DND-41 (cell line): ENCODE measurements at regions not wholly inside any gene's neighbourhood (a gene's known extent, or its start where the extent isn't known, plus 50 kb on each side); places are given as distances from the start of the nearest gene placed in this dataset.

Experiments used
- ATAC-seq: fragments of 200-7000 bp; cut with Tn5 transposase; 3 replicates; pipeline ENCODE4 v1.9.1; 2021; ENCODE audit warnings: low read depth; ENCODE audit not compliant: insufficient read depth
- DNase-seq: peaks from one replicate; pipeline ENCODE4 v3.0.0-alpha.2; 2020
- H2AFZ ChIP-seq: 2 replicates; pipeline ENCODE4 v1.6.0; 2012; ENCODE audit warnings: low read depth, low read length
- H3K27ac ChIP-seq: 2 replicates; pipeline ENCODE4 v1.5.1; 2012; ENCODE audit warnings: low read length, inconsistent platforms
- H3K27me3 ChIP-seq: fragments of 200-600 bp; sonication (generic); 2 replicates; pipeline ENCODE4 v1.6.0; 2012; ENCODE audit warnings: low read length, mild to moderate bottlenecking, inconsistent platforms; ENCODE audit not compliant: insufficient read depth, poor library complexity
- H3K36me3 ChIP-seq: 2 replicates; pipeline ENCODE4 v1.5.1; 2012; ENCODE audit warnings: low read length, inconsistent platforms; ENCODE audit not compliant: insufficient read depth
- H3K4me1 ChIP-seq: 2 replicates; pipeline ENCODE4 v1.5.1; 2012; ENCODE audit warnings: mild to moderate bottlenecking, low read length; ENCODE audit not compliant: insufficient read depth
- H3K4me2 ChIP-seq: 2 replicates; pipeline ENCODE4 v1.6.0; 2012; ENCODE audit warnings: mild to moderate bottlenecking, moderate library complexity, low read length, inconsistent platforms; ENCODE audit not compliant: insufficient read depth
- H3K4me3 ChIP-seq, 2 experiments: fragments of 200-600 bp in 1 of 2; shearing (Covaris generic) in 1 of 2; 2 replicates each; pipeline ENCODE4 v1.5.1; 2012 to 2016; ENCODE audit warnings: inconsistent platforms in 2 of 2, low read length in 2 of 2, mild to moderate bottlenecking in 2 of 2, low read depth in 1 of 2, moderate library complexity in 1 of 2
- H3K79me2 ChIP-seq: 2 replicates; pipeline ENCODE4 v1.6.0; 2012; ENCODE audit warnings: low read length, inconsistent platforms; ENCODE audit not compliant: insufficient read depth
- H3K9ac ChIP-seq: 2 replicates; pipeline ENCODE4 v1.6.0; 2012; ENCODE audit warnings: low read depth, mild to moderate bottlenecking, inconsistent platforms, low read length, moderate library complexity
- H3K9me3 ChIP-seq: 2 replicates; pipeline ENCODE4 v1.5.1; 2012; ENCODE audit warnings: low read length, moderate library complexity, mild to moderate bottlenecking, inconsistent platforms; ENCODE audit not compliant: insufficient read depth, severe bottlenecking
- H4K20me1 ChIP-seq: 2 replicates; pipeline ENCODE4 v1.6.0; 2012; ENCODE audit warnings: low read length; ENCODE audit not compliant: insufficient read depth
- EZH2 ChIP-seq: IDR thresholded peaks from 3 replicates; pipeline ENCODE4 v1.6.1; 2012; ENCODE audit warnings: borderline replicate concordance, low read depth, mild to moderate bottlenecking, moderate library complexity, low read length, inconsistent platforms; ENCODE audit not compliant: severe bottlenecking
- TF ChIP-seq, protein P1 (sequence below): IDR thresholded peaks from 2 replicates; pipeline ENCODE4 v1.5.1; 2012; ENCODE audit warnings: borderline replicate concordance, low read length, moderate library complexity, mild to moderate bottlenecking; ENCODE audit not compliant: poor library complexity, severe bottlenecking; ENCODE audit errors: extremely low read depth

DNA sequence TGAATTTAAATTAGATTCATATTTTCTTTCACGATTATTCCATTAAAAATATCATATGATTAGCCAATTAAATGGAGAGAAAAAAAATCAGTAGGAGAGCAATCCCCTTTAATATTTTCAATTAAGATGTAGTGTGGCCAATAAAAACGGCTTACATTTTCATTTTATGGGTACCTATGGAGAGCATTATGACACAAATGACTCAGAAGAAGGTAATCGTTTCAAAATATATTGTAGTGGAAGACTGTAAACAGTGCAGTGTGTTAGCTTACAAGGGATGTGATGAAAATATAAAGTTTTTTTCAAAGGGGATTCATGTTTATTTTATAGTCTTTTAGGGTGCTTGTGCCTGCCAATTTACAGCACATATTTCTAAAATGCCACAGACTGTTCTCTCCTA, 1507.4 kb upstream of the CELF4 start:
- Histone ChIP-seq H3K9me3 (peaks cover 2% of the 10 kb centered on the region), H4K20me1 (no peaks in the 10 kb centered on the region), H3K79me2 (no peaks in the 10 kb centered on the region), H3K4me1 (no peaks in the 10 kb centered on the region), H3K36me3 (no peaks in the 10 kb centered on the region), H3K9ac (no peak overlapping the region), H2AFZ (no peak overlapping the region), H3K27me3 (no peaks in the 10 kb centered on the region), H3K27ac (no peak overlapping the region), H3K4me2 (no peak overlapping the region), H3K4me3 (no peak overlapping the region)
- TF ChIP-seq, protein P1, sequence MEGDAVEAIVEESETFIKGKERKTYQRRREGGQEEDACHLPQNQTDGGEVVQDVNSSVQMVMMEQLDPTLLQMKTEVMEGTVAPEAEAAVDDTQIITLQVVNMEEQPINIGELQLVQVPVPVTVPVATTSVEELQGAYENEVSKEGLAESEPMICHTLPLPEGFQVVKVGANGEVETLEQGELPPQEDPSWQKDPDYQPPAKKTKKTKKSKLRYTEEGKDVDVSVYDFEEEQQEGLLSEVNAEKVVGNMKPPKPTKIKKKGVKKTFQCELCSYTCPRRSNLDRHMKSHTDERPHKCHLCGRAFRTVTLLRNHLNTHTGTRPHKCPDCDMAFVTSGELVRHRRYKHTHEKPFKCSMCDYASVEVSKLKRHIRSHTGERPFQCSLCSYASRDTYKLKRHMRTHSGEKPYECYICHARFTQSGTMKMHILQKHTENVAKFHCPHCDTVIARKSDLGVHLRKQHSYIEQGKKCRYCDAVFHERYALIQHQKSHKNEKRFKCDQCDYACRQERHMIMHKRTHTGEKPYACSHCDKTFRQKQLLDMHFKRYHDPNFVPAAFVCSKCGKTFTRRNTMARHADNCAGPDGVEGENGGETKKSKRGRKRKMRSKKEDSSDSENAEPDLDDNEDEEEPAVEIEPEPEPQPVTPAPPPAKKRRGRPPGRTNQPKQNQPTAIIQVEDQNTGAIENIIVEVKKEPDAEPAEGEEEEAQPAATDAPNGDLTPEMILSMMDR: no peak
- TF ChIP-seq EZH2: no peak
- ATAC-seq: no peak
- no peak for DNase-seq

DNA sequence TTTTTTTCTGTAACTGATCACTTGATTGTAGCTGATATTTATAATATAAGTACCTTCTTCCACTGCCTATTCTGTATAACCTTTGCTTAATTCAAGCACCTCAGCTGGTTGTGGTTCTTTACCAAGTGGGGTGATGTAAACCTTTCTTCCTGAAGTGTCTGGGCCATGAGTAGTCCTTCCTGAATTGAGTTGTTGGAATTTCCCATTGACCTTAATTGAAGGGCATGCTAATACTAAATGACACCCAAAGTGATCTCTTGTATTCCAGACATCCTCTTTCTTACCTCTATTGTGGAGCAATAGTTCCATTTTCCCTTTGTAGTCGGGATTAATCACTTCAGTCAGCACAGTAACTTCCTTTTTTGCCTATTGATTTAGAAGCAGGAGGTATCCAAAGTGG, 1496.8 kb upstream of the CELF4 start:
- Histone ChIP-seq H3K27me3 (no peaks in the 10 kb centered on the region), H4K20me1 (no peaks in the 10 kb centered on the region), H3K9me3 (no peaks in the 10 kb centered on the region), H3K4me3 (no peak overlapping the region), H3K27ac (no peak overlapping the region), H2AFZ (no peak overlapping the region), H3K4me2 (no peak overlapping the region), H3K79me2 (no peaks in the 10 kb centered on the region), H3K4me1 (no peaks in the 10 kb centered on the region), H3K9ac (no peak overlapping the region), H3K36me3 (no peaks in the 10 kb centered on the region)
- ATAC-seq: no peak
- DNase-seq: no peak
- TF ChIP-seq EZH2: no peak
- TF ChIP-seq, protein P1: no peak

DNA sequence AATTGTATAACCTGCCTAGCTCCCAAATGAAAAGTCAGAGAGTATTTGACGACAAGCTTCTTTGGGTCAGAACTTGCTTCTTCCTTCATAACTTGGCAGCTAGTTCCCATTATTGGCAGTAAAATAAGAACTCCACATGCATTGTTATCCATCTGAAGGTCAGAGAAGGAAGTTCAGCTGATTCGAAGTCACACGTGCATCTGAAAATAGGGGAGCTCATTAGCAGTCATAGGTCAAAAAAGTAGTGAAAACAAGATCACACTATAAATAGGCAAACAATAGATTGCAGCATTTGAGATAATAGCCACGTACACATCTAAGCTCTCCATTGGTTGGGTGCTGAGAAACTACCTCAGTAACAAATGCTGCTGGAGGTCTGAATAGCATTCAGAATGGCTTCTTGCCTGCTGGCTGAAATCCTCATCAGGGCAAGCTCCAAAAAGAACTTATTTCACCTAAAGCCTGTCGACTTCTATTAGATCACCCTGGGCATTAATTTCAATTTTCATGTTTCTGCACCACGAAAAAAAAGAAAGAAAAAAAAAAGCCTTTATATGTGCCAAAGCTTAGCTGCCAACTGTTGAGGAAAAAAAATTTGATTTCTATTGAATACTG, 1492.9 kb upstream of the CELF4 start:
- no peaks in the 10 kb centered on the region for H4K20me1 ChIP-seq
- no peak overlapping the region for H3K4me2 ChIP-seq
- H3K9me3 ChIP-seq: no peaks in the 10 kb centered on the region
- H3K27ac ChIP-seq: no peak overlapping the region
- no peak overlapping the region for H3K9ac ChIP-seq
- H3K36me3 ChIP-seq: no peaks in the 10 kb centered on the region
- ATAC-seq (no peak), DNase-seq (no peak)
- no peak overlapping the region for H3K4me3 ChIP-seq
- H2AFZ ChIP-seq: no peak overlapping the region
- no peaks in the 10 kb centered on the region for H3K27me3 ChIP-seq
- no peaks in the 10 kb centered on the region for H3K4me1 ChIP-seq
- no peaks in the 10 kb centered on the region for H3K79me2 ChIP-seq
- TF ChIP-seq, protein P1: no peak
- TF ChIP-seq EZH2: no peak
